ENCODE measurements at regions not wholly inside any gene's neighbourhood (a gene's known extent, or its start where the extent isn't known, plus 50 kb on each side); places are given as distances from the start of the nearest gene placed in this dataset.

DNA sequence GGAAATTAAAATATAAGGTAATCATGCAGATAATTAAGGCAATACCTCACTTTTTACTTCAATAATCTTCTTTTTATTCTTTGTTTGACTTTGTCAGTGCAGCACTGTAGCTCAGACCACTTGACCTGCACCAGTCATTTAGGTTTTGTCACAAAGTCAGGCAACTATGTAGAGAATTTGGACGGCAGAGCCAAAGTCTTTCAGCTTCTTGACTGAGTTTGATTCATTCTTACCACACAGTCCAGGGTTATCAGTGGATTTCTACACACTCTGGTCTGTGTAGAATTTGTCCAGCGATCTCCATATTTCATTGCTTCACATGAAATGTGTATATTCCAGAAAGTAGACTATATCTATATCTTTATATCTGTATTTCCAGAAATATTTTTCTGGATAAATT is 107.3 kb downstream of the TFAP2B start:
- Histone ChIP-seq H4K20me1 (ENCODE audit: insufficient read depth, low read length) (no peaks in the 10 kb centered on the region), H3K4me3 (ENCODE audit: low read length) (no peak overlapping the region), H3K27me3 (replicated peaks; ENCODE audit: insufficient read depth, low read length) (no peaks in the 10 kb centered on the region), H2AFZ (ENCODE audit: low read length) (no peak overlapping the region), H3K27ac (ENCODE audit: low read length) (no peak overlapping the region), H3F3A (ENCODE audit: insufficient read depth, low read length) (no peaks in the 10 kb centered on the region), H3K9me2 (replicated peaks; ENCODE audit: insufficient read depth, low read length) (no peaks in the 10 kb centered on the region), H3K36me3 (replicated peaks; ENCODE audit: insufficient read depth, low read length) (no peaks in the 10 kb centered on the region), H3K79me2 (ENCODE audit: low read length) (no peaks in the 10 kb centered on the region), H3K9ac (ENCODE audit: low read length) (no peak overlapping the region), H3K9me3 (replicated peaks; ENCODE audit: insufficient read depth, low read length) (no peaks in the 10 kb centered on the region), H3K4me2 (ENCODE audit: low read depth, low read length) (no peak overlapping the region), H3K4me1 (ENCODE audit: low read length) (no peaks in the 10 kb centered on the region)
- no peak for DNase-seq
- TF ChIP-seq EZH2phosphoT487 (IDR thresholded peaks at IDR 0.05; ENCODE audit: low read length), result no peak
- no peak for TF ChIP-seq EZH2 (optimal IDR thresholded peaks at IDR 0.05; ENCODE audit: low read depth, low read length)

DNA sequence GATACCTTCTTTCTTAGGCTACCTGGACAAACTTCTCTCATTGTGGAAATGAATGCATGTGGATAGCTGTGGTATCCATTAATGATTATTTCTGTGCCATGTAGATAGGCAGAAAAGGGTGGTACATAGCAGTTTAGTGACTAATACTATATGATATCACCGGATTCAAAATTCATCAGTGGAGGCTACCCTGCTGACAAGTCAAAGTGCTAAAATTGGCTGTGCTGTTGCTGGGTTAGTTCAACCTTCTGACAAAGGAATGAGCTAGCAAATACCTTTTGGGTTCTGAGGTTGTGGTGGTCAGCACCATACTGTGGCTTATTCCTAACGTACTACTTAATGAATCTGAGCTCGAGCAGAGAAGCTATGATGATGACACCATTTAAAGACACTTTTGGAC is 109.1 kb downstream of the TFAP2B start:
- H4K20me1 ChIP-seq (ENCODE audit: insufficient read depth, low read length), result no peaks in the 10 kb centered on the region
- H3K4me3 ChIP-seq (ENCODE audit: low read length), result no peak overlapping the region
- no peaks in the 10 kb centered on the region for H3K79me2 ChIP-seq (ENCODE audit: low read length)
- TF ChIP-seq EZH2phosphoT487 (IDR thresholded peaks at IDR 0.05; ENCODE audit: low read length), result no peak
- no peak for TF ChIP-seq EZH2 (optimal IDR thresholded peaks at IDR 0.05; ENCODE audit: low read depth, low read length)
- TF ChIP-seq, protein P1, sequence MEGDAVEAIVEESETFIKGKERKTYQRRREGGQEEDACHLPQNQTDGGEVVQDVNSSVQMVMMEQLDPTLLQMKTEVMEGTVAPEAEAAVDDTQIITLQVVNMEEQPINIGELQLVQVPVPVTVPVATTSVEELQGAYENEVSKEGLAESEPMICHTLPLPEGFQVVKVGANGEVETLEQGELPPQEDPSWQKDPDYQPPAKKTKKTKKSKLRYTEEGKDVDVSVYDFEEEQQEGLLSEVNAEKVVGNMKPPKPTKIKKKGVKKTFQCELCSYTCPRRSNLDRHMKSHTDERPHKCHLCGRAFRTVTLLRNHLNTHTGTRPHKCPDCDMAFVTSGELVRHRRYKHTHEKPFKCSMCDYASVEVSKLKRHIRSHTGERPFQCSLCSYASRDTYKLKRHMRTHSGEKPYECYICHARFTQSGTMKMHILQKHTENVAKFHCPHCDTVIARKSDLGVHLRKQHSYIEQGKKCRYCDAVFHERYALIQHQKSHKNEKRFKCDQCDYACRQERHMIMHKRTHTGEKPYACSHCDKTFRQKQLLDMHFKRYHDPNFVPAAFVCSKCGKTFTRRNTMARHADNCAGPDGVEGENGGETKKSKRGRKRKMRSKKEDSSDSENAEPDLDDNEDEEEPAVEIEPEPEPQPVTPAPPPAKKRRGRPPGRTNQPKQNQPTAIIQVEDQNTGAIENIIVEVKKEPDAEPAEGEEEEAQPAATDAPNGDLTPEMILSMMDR (IDR thresholded peaks at IDR 0.05; ENCODE audit: low read length), result no peak
- H2AFZ ChIP-seq (ENCODE audit: low read length), result no peak overlapping the region
- H3K27ac ChIP-seq (ENCODE audit: low read length), result no peak overlapping the region
- no peaks in the 10 kb centered on the region for H3K36me3 ChIP-seq (replicated peaks; ENCODE audit: insufficient read depth, low read length)
- H3K4me2 ChIP-seq (ENCODE audit: low read depth, low read length), result no peak overlapping the region
- no peaks in the 10 kb centered on the region for H3K9me2 ChIP-seq (replicated peaks; ENCODE audit: insufficient read depth, low read length)
- H3F3A ChIP-seq (ENCODE audit: insufficient read depth, low read length), result no peaks in the 10 kb centered on the region
- H3K4me1 ChIP-seq (ENCODE audit: low read length), result no peaks in the 10 kb centered on the region
- H3K9ac ChIP-seq (ENCODE audit: low read length), result no peak overlapping the region
- DNase-seq, result no peak
- no peaks in the 10 kb centered on the region for H3K9me3 ChIP-seq (replicated peaks; ENCODE audit: insufficient read depth, low read length)
- no peaks in the 10 kb centered on the region for H3K27me3 ChIP-seq (replicated peaks; ENCODE audit: insufficient read depth, low read length)

DNA sequence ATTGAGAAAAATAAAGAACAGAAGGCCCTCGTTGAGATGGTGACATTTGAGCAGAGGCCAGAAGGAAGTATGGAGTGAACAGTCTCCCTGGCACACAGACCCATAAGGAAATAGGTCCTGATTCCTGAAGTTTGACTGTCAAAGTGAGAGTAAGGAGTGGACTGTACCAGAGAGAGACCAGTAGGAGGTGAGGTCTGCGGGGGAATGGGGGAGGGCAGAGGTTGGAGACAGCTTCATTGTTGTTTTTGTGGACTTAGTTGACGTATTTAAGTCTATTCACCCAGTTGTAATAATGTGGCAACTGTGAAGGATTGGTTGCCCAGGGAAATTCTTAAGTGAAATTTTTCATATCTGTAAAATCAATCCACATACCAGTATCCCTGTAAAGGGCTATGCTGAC is 110.7 kb downstream of the TFAP2B start:
- H3K4me1 ChIP-seq (ENCODE audit: low read length), result no peaks in the 10 kb centered on the region
- no peak overlapping the region for H3K4me2 ChIP-seq (ENCODE audit: low read depth, low read length)
- TF ChIP-seq EZH2phosphoT487 (IDR thresholded peaks at IDR 0.05; ENCODE audit: low read length) (no peak), EZH2 (optimal IDR thresholded peaks at IDR 0.05; ENCODE audit: low read depth, low read length) (no peak)
- TF ChIP-seq, protein P1 (IDR thresholded peaks at IDR 0.05; ENCODE audit: low read length), result no peak
- no peaks in the 10 kb centered on the region for H3K27me3 ChIP-seq (replicated peaks; ENCODE audit: insufficient read depth, low read length)
- H3K36me3 ChIP-seq (replicated peaks; ENCODE audit: insufficient read depth, low read length), result no peaks in the 10 kb centered on the region
- H3K79me2 ChIP-seq (ENCODE audit: low read length), result no peaks in the 10 kb centered on the region
- no peaks in the 10 kb centered on the region for H3K9me2 ChIP-seq (replicated peaks; ENCODE audit: insufficient read depth, low read length)
- DNase-seq, result no peak
- no peaks in the 10 kb centered on the region for H3K9me3 ChIP-seq (replicated peaks; ENCODE audit: insufficient read depth, low read length)
- no peak overlapping the region for H2AFZ ChIP-seq (ENCODE audit: low read length)
- H3F3A ChIP-seq (ENCODE audit: insufficient read depth, low read length), result no peaks in the 10 kb centered on the region
- no peak overlapping the region for H3K4me3 ChIP-seq (ENCODE audit: low read length)
- H3K9ac ChIP-seq (ENCODE audit: low read length), result no peak overlapping the region
- no peaks in the 10 kb centered on the region for H4K20me1 ChIP-seq (ENCODE audit: insufficient read depth, low read length)
- no peak overlapping the region for H3K27ac ChIP-seq (ENCODE audit: low read length)

GRCh38 chr6:50935442-50935841 is 116.8 kb downstream of the TFAP2B start:
- Histone ChIP-seq H4K20me1 (ENCODE audit: insufficient read depth, low read length) (no peaks in the 10 kb centered on the region), H3K36me3 (replicated peaks; ENCODE audit: insufficient read depth, low read length) (no peaks in the 10 kb centered on the region), H3K4me3 (ENCODE audit: low read length) (no peak overlapping the region), H3K9me3 (replicated peaks; ENCODE audit: insufficient read depth, low read length) (no peaks in the 10 kb centered on the region), H2AFZ (ENCODE audit: low read length) (no peak overlapping the region), H3K79me2 (ENCODE audit: low read length) (no peaks in the 10 kb centered on the region), H3K27ac (ENCODE audit: low read length) (no peak overlapping the region), H3K4me1 (ENCODE audit: low read length) (no peaks in the 10 kb centered on the region), H3K9me2 (replicated peaks; ENCODE audit: insufficient read depth, low read length) (no peaks in the 10 kb centered on the region), H3K4me2 (ENCODE audit: low read depth, low read length) (no peak overlapping the region), H3F3A (ENCODE audit: insufficient read depth, low read length) (no peaks in the 10 kb centered on the region), H3K27me3 (replicated peaks; ENCODE audit: insufficient read depth, low read length) (no peaks in the 10 kb centered on the region), H3K9ac (ENCODE audit: low read length) (no peak overlapping the region)
- DNase-seq, result no peak
- no peak for TF ChIP-seq EZH2phosphoT487 (IDR thresholded peaks at IDR 0.05; ENCODE audit: low read length)
- no peak for TF ChIP-seq EZH2 (optimal IDR thresholded peaks at IDR 0.05; ENCODE audit: low read depth, low read length)
- TF ChIP-seq, protein P1 (IDR thresholded peaks at IDR 0.05; ENCODE audit: low read length), result no peak
